SKM-1 (cell line): ENCODE measurements at regions not wholly inside any gene's neighbourhood (a gene's known extent, or its start where the extent isn't known, plus 50 kb on each side); places are given as distances from the start of the nearest gene placed in this dataset.
"Not testable (repeated sequence)": the region's sequence is repeated elsewhere in the genome, so short reads cannot be mapped to it uniquely, and the experiment has no call there.

Experiments
- DNase-seq: peaks from one replicate; lab custom pipeline; 2025; ENCODE audit not compliant: unreplicated experiment; lab: John Stamatoyannopoulos, UW

DNA sequence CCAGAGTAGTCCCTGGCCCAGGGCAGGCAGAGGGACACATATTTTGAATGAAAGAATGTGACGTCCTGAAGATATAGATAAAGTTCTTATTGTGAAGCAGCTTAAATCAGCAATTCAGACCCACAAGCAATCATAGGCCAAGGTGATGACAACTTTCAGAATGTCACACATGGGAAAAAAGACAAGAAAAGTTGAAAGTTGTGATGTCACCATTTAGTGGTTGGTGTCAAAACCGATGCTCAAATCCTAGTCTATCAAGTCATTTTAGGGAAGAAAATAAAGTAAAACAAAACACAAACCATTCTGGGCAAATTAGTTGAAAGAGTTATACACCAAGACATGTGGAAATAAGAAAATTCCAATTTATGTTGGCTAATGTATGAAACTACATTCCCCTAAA is 710.8 kb downstream of the DOK5 start:
- DNase-seq: no peak

DNA sequence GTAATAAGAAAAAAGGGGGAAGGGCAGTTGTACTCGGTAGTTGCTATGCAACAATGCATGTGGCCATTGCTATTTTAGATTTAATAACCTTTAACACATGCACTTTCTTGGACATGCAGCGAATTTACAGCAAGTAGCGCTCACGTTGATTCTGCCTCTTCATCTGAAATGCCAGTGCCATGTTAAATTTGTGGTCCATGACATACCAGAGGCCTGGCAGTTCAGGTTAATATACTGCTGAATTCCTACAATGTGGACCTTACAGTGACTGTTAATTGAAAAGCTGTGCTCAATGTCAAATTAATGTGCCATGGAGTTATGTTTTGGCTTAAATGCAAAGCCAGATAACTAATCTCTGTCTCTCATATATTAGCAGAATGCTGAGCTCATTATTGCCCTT is 699.7 kb downstream of the DOK5 start:
- no peak for DNase-seq

DNA sequence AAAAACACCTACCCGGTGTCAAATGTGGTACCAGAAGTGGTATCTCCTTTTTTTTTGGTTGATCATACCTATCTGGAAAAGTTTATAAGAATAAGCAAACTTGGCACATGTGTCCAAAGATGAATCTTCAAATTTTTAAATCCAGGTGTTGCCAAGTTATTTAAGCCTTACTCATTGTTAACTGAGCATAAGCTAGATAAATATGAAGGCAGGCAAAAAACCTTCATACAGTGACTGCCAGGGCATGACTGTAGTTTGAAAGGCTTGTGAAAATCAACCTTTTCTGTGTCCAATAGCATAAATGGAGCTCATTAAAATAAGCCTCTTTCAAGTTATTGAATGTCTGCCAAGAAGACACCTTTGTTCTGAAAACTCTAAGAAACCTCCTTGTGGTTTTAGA is 699.2 kb downstream of the DOK5 start:
- no peak for DNase-seq

DNA sequence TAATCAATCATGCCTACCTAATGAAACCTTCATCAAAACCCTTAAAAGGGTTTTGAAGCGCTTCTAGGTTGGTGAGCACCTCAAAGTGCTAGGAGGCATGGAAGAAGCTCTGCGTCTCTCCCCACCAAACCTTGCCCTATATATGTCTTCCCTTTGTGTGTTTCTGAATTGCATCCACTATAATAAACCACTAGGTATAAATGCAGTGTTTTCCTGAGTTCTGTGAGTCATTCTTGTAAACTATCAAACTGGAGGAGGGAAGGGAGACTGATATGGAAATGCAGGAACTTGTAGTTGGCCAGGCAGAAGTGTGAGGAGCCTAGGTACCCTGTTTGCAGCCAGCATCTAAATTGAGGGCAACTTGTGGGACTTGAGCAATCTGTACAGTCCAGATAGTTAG is 698.8 kb downstream of the DOK5 start:
- no peak for DNase-seq

DNA sequence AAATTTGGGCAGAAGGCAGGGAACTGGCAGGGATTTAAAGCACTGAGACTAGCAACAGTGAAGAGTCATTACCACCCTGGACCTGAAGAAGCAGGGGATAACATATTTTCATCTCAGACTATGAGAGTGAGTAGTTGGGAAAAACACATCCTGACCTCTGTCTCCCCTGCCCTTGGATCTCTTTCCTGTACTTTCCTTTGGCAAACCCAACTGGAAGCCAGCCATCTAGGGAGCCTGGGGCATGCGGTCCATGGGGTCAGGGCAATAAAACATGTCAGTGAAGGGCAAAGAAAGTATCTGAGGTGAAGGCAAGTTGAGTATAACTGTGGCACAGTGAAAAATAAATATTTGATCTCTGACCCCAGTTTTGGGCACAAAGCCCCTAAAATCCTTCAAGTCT is 698.2 kb downstream of the DOK5 start:
- DNase-seq: no peak

DNA sequence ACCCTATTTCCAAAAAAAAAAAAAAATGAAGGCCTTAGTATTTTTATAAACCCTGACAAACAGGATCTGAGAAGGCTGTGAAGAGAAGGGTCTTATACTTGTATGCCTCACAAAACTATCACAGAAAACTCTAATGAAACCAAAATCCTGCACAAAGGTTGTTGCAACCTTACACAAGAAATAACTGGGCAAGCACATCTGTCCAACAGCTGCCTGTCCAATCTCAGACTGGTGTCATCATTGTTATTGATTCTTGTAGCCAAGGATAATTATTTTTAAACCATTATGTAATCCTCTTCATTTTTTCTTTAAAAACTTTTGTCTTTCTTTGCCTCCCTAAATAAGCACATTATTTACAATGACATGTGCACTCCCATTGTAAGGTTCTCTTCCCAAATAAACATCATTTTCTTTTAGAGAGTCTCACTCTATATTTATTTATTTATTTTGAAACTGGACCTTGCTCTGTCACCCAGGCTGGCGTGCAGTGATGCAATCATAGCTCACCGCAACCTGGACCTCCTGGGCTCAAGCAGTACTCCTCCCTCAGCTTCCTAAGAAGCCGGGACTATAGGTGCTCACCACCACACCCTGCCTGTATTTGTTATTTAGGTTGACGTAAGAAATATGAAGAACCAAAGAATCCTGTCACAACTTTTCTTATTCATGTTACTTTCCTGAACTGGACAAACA is 697.1 kb downstream of the DOK5 start:
- no peak for DNase-seq

DNA sequence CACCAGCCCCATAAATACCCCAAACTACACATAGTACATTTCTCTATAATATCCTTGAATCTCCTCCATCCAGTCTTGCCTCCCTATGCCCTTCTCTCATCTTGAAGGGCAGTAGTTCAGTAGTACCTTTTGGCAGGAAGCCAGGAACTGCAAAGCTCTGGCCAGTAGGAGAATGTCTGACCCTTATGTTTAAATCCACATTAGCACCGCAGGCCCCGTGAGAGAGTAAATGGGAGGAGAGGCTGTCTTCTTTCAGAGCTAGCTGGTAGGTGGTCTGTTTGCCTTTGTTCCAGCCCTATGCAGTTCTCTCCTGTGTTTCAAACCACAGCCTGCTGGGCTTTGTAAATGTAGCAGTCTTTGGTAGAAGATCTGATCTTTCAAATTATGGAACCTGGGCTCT is 690.7 kb downstream of the DOK5 start:
- no peak for DNase-seq

DNA sequence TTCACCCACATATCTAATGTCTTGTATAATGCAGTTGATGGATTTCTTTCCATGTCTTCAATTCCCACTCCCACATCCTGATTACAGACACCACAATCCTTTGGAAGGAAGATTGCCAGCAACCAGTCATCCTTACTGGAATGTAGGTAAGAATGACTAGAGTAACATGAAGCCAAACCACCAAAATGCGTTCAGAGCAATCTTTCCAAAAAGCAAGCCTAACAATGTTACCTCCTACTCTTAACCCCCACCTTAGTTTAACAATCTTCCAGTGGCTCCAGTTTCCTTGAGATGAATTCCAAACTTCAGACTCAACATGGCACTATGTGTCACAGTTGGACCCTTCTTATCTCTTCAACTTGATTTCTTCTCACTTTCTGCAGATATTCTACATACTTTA is 685.6 kb downstream of the DOK5 start:
- no peak for DNase-seq

DNA sequence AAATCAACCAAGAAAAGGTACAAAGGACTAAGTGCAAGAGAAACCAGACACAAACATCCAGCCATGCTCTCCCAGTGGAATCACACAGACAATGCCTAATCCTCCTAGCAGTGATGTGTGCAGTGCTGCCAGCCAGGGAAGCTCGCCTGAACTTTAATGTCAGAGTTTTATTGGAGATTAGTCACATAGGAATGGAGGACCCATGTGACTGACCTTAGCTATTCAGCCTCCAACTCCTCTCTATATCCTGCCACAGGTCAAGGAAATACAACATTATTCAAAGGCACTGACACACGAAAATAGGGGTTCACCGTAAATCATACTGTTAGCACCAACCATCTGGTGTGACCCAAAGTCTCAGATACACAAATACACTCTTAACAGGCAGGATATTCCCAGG is 684.6 kb downstream of the DOK5 start:
- DNase-seq: no peak

DNA sequence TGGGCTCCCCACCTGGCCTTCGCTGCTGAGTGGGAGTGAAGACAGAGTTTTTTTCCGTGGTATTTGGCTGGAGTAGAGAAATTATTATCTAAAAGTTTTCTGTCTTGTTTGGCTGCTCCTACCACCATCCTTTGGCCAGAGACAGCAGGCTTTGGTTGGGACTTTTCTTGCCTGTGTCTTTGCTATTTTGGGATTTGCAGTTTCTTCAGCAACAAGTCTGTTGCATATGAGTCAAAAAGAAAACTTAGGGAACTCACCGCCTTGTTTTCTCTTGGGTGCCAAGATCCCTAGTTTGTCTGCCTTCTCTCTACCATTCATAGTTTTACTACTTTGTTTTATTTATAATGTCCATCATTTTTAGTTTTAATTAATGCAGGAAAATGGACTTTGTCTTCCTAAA is 683.8 kb downstream of the DOK5 start:
- DNase-seq: no peak

DNA sequence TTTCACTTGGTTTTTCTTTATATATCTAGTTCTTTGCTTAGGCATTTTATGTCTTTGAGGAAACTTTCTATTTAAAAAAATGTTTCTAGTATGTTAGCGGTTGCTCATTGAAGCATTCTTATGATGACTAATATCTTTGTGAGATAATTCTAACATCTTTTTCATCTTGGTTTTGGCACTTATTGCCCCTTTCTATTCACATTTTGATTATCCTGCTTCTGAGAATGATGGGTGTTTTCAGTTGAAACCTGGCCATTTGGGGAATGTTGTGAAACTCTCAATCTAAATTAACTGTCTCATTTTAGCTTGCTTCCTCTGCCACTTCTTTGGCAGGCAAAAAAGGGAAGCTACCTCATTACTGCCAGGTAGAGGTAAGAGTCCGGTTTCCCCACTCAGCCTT is 683.1 kb downstream of the DOK5 start:
- DNase-seq: no peak

DNA sequence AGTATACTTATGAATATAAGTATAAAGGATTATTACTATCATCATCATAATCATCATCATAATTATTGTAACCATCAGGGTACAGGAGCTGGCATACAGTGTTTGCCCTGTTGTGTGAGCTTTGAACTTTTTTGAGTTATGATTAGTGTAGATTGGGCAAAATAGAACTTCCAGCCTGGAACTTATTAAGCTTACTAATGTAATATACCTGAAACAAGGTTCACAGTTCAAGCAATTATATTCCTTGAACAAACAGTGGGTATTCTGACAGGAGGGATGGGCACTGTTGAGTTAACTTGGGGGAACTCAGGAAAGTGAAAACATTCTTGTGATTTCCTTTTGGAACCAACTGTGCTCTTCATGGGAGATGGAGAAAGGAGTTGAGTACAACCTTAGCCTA is 680.0 kb downstream of the DOK5 start:
- no peak for DNase-seq

DNA sequence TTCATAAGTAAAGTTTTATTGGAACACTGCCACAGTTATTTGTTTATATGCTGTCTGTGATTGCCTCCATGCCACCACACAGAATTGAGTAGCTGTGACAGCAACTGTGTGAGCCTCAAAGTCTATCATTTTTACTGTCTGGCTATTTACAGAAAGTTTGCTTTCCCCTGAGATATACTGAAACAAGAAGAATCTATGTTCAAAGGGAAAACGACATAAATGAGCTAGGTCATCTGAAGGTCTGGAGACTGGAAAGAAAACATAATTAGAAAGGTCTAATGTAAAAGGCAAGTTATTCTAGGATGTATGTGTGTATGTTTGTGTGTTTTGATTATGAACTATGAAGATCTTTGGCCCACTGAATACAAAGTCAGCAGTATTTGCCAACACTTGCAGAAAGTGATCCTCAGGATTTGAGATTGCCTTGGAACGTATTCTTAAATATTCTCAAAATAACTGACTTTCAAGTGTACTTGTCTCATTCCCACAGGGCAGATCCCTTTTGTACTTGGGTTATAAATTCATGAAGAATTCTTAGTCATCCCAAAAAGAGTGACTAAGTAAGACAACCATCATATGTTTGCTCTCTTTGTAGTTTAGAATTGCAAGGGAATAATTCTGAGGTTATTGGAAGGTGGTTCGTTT is 677.7 kb downstream of the DOK5 start:
- no peak for DNase-seq

DNA sequence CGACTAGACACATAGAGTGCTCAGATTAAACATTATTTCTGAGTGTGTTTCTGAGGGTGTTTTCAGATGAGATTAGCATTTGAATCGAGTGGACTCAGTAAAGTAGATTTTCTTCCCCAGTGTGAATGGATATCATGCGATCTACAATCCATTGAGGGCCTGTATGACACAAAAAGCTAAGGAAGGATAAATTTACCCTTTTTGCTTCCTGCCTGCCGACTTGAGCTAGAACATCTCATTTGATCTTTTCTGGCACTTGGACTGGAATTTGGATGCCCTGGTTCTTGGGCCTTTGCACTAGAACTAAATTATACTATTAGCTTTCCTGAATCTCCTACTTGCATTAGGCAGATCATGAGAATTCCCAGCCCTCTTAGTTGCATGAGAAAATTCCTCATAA is 675.8 kb downstream of the DOK5 start:
- DNase-seq: no peak

DNA sequence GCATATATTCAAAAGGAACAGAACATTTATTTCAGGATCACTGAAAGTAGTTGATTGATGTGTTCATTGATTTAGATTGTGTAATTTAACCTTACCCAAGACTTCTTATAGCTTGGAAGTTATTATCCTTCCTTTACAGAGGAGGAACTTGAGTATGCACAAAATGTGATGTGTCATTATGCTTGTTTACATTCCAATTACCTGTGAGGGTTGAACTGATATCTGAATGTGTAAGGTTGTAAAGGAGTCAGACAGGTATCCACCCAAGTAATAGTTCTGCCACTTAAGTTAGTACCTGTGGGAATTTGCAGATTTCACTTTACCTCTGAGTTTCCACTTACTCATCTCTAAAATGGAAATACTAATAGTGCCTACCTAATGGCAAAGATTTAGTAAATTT is 668.2 kb downstream of the DOK5 start:
- no peak for DNase-seq

DNA sequence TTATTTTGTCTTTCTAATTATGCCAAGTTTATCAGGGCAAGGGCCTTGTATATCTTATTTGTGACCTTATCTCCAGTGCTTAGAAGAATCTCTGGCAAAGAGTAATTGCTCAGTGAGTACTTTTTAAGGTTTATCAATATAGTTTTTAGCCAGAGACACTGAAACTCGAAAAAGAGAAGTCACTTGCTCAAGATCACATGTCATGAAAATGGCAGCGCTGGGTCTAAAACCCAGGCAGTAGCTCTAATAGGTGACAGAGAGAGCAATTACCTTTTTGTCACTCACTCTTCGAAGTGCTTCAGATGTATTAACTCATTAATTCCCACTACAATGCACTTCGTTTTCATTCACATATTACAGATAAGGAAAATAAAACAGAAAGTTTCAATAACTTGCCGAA is 667.5 kb downstream of the DOK5 start:
- DNase-seq: no peak

DNA sequence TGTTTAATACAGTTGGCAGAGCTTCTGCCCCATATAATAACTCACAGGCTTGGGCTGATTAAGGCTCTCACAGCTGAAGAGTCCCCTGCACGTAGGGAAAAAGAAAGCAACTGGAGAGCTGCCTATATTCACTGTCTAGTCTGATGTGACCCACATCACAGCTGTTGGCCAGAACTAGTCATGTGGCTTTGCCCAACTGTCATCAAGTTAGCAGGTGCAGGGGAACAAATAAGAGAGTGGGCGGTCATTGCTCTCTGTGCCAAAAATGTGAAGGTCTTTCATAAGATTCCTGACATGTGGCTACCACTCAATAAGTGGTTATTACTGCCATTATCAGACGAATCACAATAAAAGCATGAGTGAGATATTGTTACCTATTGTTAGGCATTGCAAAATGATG is 665.2 kb downstream of the DOK5 start:
- no peak for DNase-seq

DNA sequence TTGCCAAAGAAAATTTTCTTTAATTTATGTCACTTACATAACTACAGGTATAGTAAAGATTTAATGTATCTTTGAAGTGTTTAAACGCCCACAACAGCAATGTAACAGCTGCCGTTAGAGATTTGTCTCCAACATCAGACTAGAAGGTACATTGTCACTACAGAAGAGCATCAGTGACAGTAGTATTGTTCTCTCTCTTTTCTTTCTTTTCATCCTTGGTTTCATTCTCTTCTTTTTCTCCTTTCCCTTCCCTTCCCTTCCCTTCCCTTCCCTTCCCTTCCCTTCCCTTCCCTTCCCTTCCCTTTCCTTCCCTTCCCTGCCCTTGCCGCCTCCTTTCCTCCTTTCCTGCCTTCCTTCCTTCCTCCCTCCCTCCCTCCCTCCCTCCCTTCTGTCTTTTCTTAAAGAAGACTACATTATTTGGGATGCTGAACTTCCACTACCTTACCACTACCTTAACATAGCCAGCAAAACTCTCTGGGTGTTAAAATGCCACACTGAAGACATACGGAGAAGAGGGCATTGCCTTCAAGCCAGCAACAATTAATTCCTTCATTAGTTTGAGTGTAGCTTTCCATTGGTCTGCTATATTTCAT is 663.9 kb downstream of the DOK5 start:
- no peak for DNase-seq

DNA sequence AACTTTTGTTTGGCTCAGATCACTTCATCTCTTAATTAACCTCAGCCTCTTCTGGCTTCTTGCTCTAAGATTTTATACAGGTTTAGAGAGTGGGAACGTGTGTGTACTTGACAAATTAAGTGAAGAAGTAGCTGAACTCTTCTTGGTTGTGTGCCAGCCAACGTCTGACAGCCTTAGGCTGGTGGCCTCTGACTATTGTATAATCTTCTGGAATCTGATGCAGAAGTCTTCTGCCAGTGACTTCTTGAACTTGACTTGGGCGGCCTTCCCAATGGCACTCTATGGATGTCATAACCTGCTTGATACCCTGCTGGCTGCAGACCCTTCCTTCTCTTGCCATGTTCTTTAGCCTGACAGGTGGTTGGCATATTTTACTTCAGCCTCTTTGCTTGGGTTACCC is 660.5 kb downstream of the DOK5 start:
- no peak for DNase-seq

DNA sequence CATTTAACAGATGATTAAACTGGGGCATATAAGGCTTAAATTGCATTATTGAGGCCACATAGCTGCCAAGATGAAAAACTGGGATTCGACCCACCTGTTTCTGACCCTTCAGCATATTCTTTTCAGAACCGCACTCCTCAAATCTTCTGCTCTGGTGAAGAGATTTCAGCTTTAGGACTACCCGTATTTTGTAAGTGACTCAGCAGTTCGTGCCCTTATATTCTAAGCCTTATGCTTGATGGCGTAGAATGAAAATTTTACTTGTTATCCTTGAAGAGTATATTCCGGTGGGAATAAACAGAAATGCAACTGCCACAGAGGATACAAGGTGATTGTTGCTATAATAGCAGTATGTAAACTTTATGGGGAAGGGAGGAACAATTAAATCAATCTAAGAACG is 657.1 kb downstream of the DOK5 start:
- no peak for DNase-seq

DNA sequence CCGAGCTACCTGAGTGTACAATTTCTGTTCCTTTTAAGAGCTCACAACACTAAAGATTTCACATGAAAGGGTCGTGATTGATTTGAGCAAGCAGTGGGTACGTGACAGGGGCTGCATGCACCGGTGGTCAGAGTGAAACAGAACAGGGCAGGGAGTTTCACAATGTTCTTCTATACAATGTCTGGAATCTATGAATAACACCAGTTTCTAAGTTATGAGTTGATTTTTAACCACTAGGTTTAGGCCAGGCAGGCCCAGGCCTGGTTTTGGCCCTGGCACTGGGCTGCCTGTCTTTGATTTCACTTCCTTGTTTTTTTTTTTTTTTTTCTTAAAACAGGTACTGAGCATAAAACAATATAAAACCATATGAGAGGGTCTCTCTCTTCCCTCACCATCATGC is 642.2 kb downstream of the DOK5 start:
- DNase-seq: not testable (repeated sequence)

DNA sequence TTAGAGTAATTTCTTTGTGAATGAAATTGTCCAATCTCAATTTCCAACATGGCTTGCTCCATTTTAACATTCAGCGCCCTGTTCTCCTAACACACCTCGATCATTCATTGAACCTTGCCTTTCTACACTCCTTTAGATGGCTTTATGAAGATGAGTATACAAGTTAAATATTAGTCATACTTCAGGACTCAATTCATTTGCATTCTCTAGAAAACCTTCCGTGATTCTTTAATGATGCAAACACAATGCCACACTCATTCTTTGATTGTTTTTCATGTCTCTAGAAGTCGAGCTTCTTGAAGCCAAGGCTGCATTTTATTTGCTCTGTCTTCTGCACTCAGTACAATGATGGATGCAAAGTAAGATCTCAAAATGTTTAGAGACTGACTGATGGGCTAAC is 641.2 kb downstream of the DOK5 start:
- no peak for DNase-seq

DNA sequence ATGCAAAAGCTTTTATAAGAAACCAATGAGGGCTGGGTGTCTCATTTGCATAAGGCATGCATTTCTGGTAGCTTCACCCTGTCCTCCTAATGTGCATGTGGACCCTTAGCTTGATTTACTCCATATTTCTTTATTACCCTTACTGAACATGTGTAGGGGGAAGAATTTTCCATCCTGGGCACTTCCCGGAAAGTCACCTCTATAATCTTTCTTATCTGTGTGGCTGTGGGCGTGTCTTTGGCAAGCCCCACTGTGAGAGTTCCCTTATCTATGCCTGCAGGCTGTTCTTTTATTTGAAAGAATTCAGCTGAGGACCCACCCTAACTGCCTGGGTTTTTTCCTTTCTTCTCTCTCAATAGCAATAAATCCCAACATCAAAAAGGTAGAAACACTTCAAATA is 627.8 kb downstream of the DOK5 start:
- DNase-seq: no peak
